ENCODE measurements at regions not wholly inside any gene's neighbourhood (a gene's known extent, or its start where the extent isn't known, plus 50 kb on each side); places are given as distances from the start of the nearest gene placed in this dataset.
A peak's percentile ranks its signal among the peaks of the same experiment; 100 is the strongest.

DNA sequence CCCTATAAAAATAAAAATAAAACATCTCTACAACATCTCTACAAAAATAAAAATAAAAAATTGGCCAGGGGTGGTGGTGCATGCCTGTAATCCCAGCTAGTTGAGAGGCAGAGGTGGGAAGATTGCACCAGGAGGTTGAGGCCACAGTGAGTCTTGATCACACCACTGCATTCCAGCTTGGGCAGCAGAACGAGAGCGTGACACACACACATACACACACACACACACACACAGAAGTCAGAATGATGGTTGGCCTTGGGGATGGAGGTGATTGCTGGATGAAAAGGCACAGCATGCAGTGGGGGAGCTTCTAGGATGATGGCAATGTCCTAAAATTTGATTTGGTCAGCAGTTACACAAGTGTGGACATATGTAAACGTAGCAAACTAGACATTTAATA, 69.7 kb upstream of the SOD1 start:
- H4K5ac ChIP-seq (ENCODE audit: insufficient read length, low read depth, low read length) = no peak overlapping the region
- POLR2A ChIA-PET (ENCODE audit: partially characterized antibody) = interaction anchor here (0.6 to 0.7 kb wide), 2 partner anchors 13 to 88 kb away, joined by 3 read pairs; no protein-coding TSS in a partner anchor
- WGBS, 2 experiments (ENCODE audit: extremely low coverage in 1 of 2, insufficient coverage in 1 of 2, insufficient read length in 1 of 2, insufficient replicate concordance in 2 of 2, low coverage in 1 of 2, low lambda C conversion rate in 2 of 2, missing lambda C conversion rate in 1 of 2) = 94% methylated on average over 3 of the region's 3 CpGs; no CpG with 5 or more reads in 1 of the 2 experiments
- TF ChIP-seq CEBPB (IDR thresholded peaks at IDR 0.05; ENCODE audit: low read depth, low read length) = no peak
- TF ChIP-seq, protein P1, sequence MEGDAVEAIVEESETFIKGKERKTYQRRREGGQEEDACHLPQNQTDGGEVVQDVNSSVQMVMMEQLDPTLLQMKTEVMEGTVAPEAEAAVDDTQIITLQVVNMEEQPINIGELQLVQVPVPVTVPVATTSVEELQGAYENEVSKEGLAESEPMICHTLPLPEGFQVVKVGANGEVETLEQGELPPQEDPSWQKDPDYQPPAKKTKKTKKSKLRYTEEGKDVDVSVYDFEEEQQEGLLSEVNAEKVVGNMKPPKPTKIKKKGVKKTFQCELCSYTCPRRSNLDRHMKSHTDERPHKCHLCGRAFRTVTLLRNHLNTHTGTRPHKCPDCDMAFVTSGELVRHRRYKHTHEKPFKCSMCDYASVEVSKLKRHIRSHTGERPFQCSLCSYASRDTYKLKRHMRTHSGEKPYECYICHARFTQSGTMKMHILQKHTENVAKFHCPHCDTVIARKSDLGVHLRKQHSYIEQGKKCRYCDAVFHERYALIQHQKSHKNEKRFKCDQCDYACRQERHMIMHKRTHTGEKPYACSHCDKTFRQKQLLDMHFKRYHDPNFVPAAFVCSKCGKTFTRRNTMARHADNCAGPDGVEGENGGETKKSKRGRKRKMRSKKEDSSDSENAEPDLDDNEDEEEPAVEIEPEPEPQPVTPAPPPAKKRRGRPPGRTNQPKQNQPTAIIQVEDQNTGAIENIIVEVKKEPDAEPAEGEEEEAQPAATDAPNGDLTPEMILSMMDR (IDR thresholded peaks at IDR 0.05; ENCODE audit: control extremely low read depth in 1 of 3, insufficient read depth in 1 of 3, low read depth in 1 of 3, low read length in 3 of 3) = no peak
- no peak for TF ChIP-seq SP1 (IDR thresholded peaks at IDR 0.05; ENCODE audit: low read depth, low read length)
- no peak for TF ChIP-seq SAP30 (IDR thresholded peaks at IDR 0.05; ENCODE audit: insufficient read depth, insufficient replicate concordance, low read length)
- no peak for TF ChIP-seq RNF2 (IDR thresholded peaks at IDR 0.05; ENCODE audit: borderline replicate concordance, low read depth, low read length, missing control alignments, poor library complexity, severe bottlenecking)
- TF ChIP-seq SIRT6 (IDR thresholded peaks at IDR 0.05; ENCODE audit: low read length) = no peak
- TF ChIP-seq SP4 (IDR thresholded peaks at IDR 0.05; ENCODE audit: low read length) = no peak
- no peak for TF ChIP-seq KDM1A (IDR thresholded peaks at IDR 0.05; ENCODE audit: borderline replicate concordance, low read length)
- TF ChIP-seq SP2 (IDR thresholded peaks at IDR 0.05; ENCODE audit: low read length) = no peak
- no peak for TF ChIP-seq SIN3A (conservative IDR thresholded peaks at IDR 0.05 in 1 of 2, IDR thresholded peaks at IDR 0.05 in 1 of 2; ENCODE audit: low read depth in 1 of 2, low read length in 2 of 2)
- TF ChIP-seq, protein P2, sequence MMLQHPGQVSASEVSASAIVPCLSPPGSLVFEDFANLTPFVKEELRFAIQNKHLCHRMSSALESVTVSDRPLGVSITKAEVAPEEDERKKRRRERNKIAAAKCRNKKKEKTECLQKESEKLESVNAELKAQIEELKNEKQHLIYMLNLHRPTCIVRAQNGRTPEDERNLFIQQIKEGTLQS (IDR thresholded peaks at IDR 0.05; ENCODE audit: insufficient read depth, low read depth, low read length) = no peak

More for the DNA sequence above, 69.7 kb upstream of the SOD1 start:
- H3K27ac ChIP-seq (ENCODE audit: low read depth, low read length) = no peak overlapping the region
- no peak overlapping the region for H3K14ac ChIP-seq (ENCODE audit: insufficient read length)
- H3K4me2 ChIP-seq (ENCODE audit: insufficient read depth in 1 of 2, low read depth in 2 of 2, low read length in 2 of 2) = no peak overlapping the region
- no peak overlapping the region for H2BK15ac ChIP-seq (ENCODE audit: low read length)
- no peak overlapping the region for H4K91ac ChIP-seq (replicated peaks; ENCODE audit: insufficient read length, low read length)
- no peak overlapping the region for H4K8ac ChIP-seq (ENCODE audit: extremely low read depth, insufficient read depth, low read length)
- no peaks in the 10 kb centered on the region for H3K4me1 ChIP-seq (replicated peaks in 1 of 4; ENCODE audit: control insufficient read depth in 3 of 4, insufficient read depth in 4 of 4, low read length in 3 of 4)
- no peak overlapping the region for H3K56ac ChIP-seq (replicated peaks; ENCODE audit: insufficient read length, low read depth, low read length)
- DNase-seq (ENCODE audit: low read depth in 1 of 2, low spot score in 2 of 2) (no peak), FAIRE-seq (no peak)
- H3K18ac ChIP-seq (ENCODE audit: extremely low read depth, low read length) = no peak overlapping the region
- H3K4ac ChIP-seq (replicated peaks; ENCODE audit: insufficient read length, low read depth, low read length) = peak overlapping the region; percentile 96
- no peak overlapping the region for H3K9ac ChIP-seq (replicated peaks in 1 of 4; ENCODE audit: extremely low read depth in 1 of 4, low read depth in 3 of 4, low read length in 3 of 4)
- CTCF ChIA-PET (ENCODE audit: partially characterized antibody) = interaction anchor here (1.1 to 2.8 kb wide), 4 partner anchors 9 to 110 kb away, joined by 3 to 14 read pairs (median 4); no protein-coding TSS in a partner anchor
- H2AFZ ChIP-seq (ENCODE audit: low read length) = no peak overlapping the region
- no peak overlapping the region for H2BK5ac ChIP-seq (ENCODE audit: low read depth, low read length)
- no peak overlapping the region for H2BK12ac ChIP-seq (ENCODE audit: low read depth, low read length)
- peaks cover 0 to 2% of the 10 kb centered on the region in 2 experiments for H4K20me1 ChIP-seq (replicated peaks in 1 of 2; ENCODE audit: control insufficient read depth in 1 of 2, insufficient read depth in 2 of 2, low read length in 2 of 2)
- H3K27me3 ChIP-seq (replicated peaks in 1 of 4; ENCODE audit: control insufficient read depth in 3 of 4, extremely low read depth in 1 of 4, insufficient read depth in 3 of 4, low read length in 3 of 4) = no peaks in the 10 kb centered on the region
- H3K23me2 ChIP-seq (ENCODE audit: low read depth, low read length) = no peaks in the 10 kb centered on the region
- H3K9me3 ChIP-seq (ENCODE audit: insufficient read depth in 2 of 2, low read depth in 1 of 2, low read length in 1 of 2) = no peaks in the 10 kb centered on the region
- no peaks in the 10 kb centered on the region for H3K79me1 ChIP-seq (ENCODE audit: low read depth, low read length)
- H3K79me2 ChIP-seq (ENCODE audit: control insufficient read depth in 1 of 2, insufficient read depth in 2 of 2, low read length in 2 of 2) = no peaks in the 10 kb centered on the region
- no peak overlapping the region for H2BK120ac ChIP-seq (replicated peaks; ENCODE audit: low read depth, low read length)
- no peak overlapping the region for H2BK20ac ChIP-seq (ENCODE audit: low read length)
- no peak overlapping the region for H3K23ac ChIP-seq (ENCODE audit: insufficient read length)
- H2AK5ac ChIP-seq (ENCODE audit: low read depth, low read length) = no peak overlapping the region
- no peak overlapping the region for H3K4me3 ChIP-seq (ENCODE audit: extremely low read depth in 1 of 4, insufficient read depth in 2 of 4, low read depth in 3 of 4, low read length in 4 of 4)
- H3K36me3 ChIP-seq (ENCODE audit: control insufficient read depth in 2 of 4, insufficient read depth in 4 of 4, low read length in 3 of 4) = no peaks in the 10 kb centered on the region
